ENCODE measurements at regions not wholly inside any gene's neighbourhood (a gene's known extent, or its start where the extent isn't known, plus 50 kb on each side); places are given as distances from the start of the nearest gene placed in this dataset.

DNA sequence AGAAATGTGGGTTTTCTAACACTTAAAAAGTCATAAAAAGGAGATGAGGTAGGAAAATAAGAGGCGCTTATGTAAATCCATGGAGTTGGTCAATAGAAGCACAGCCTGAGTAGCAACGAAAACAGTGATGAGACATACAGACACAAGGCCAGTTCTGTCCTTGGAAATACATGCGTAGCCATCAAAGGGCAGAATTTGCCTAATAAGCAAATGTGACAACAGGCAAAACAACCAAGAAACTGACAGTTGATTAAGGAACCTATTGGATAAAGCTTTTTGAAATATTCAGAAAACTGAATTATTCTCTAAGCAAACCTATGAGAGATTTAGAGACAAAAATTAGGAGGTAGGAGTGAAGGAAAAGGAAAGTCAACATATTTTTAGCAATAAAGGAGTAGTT is 586.3 kb downstream of the PLCL1 start:
- TF ChIP-seq, protein P1, sequence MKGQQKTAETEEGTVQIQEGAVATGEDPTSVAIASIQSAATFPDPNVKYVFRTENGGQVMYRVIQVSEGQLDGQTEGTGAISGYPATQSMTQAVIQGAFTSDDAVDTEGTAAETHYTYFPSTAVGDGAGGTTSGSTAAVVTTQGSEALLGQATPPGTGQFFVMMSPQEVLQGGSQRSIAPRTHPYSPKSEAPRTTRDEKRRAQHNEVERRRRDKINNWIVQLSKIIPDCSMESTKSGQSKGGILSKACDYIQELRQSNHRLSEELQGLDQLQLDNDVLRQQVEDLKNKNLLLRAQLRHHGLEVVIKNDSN (IDR thresholded peaks at IDR 0.05) = no peak
- TF ChIP-seq EP300 (IDR thresholded peaks at IDR 0.05; ENCODE audit: borderline replicate concordance) (no peak), RAD21 (IDR thresholded peaks at IDR 0.05; ENCODE audit: low read depth) (no peak), TAF1 (IDR thresholded peaks at IDR 0.05; ENCODE audit: low read depth) (no peak), TEAD4 (IDR thresholded peaks at IDR 0.05) (no peak), REST (IDR thresholded peaks at IDR 0.05; ENCODE audit: low read depth) (no peak), EGR1 (IDR thresholded peaks at IDR 0.05) (no peak), CREB1 (IDR thresholded peaks at IDR 0.05; ENCODE audit: low read depth) (no peak), ZBTB7A (IDR thresholded peaks at IDR 0.05; ENCODE audit: low read depth) (no peak), NFIC (IDR thresholded peaks at IDR 0.05) (no peak), YY1 (IDR thresholded peaks at IDR 0.05; ENCODE audit: low read depth) (no peak), TCF12 (IDR thresholded peaks at IDR 0.05; ENCODE audit: low read depth) (no peak), CEBPB (IDR thresholded peaks at IDR 0.05) (no peak)
- TF ChIP-seq, protein P2, sequence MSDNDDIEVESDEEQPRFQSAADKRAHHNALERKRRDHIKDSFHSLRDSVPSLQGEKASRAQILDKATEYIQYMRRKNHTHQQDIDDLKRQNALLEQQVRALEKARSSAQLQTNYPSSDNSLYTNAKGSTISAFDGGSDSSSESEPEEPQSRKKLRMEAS (IDR thresholded peaks at IDR 0.05) = no peak

GRCh38 chr2:198387677-198388076 is 583.3 kb downstream of the PLCL1 start:
- TF ChIP-seq RAD21 (IDR thresholded peaks at IDR 0.05; ENCODE audit: low read depth) = no peak
- no peak for TF ChIP-seq EGR1 (IDR thresholded peaks at IDR 0.05)
- TF ChIP-seq REST (IDR thresholded peaks at IDR 0.05; ENCODE audit: low read depth) = no peak
- TF ChIP-seq FOXM1 (IDR thresholded peaks at IDR 0.05; ENCODE audit: borderline replicate concordance, low read depth) = no peak
- no peak for TF ChIP-seq CEBPB (IDR thresholded peaks at IDR 0.05)
- no peak for TF ChIP-seq EP300 (IDR thresholded peaks at IDR 0.05; ENCODE audit: borderline replicate concordance)
- TF ChIP-seq, protein P2 (IDR thresholded peaks at IDR 0.05) = no peak
- TF ChIP-seq, protein P1 (IDR thresholded peaks at IDR 0.05) = no peak
- no peak for TF ChIP-seq YY1 (IDR thresholded peaks at IDR 0.05; ENCODE audit: low read depth)
- no peak for TF ChIP-seq TCF12 (IDR thresholded peaks at IDR 0.05; ENCODE audit: low read depth)
- TF ChIP-seq ZBTB7A (IDR thresholded peaks at IDR 0.05; ENCODE audit: low read depth) = no peak
- no peak for TF ChIP-seq TAF1 (IDR thresholded peaks at IDR 0.05; ENCODE audit: low read depth)

- TF ChIP-seq, protein P1 (IDR thresholded peaks at IDR 0.05) = no peak
- TF ChIP-seq CEBPB (IDR thresholded peaks at IDR 0.05) (no peak), RAD21 (IDR thresholded peaks at IDR 0.05; ENCODE audit: low read depth) (no peak), NFIC (IDR thresholded peaks at IDR 0.05) (no peak), EP300 (IDR thresholded peaks at IDR 0.05; ENCODE audit: borderline replicate concordance) (no peak), EGR1 (IDR thresholded peaks at IDR 0.05) (no peak)
- TF ChIP-seq, protein P2 (IDR thresholded peaks at IDR 0.05) = no peak
Observed at GRCh38 chr2:198385856-198386255, 581.5 kb downstream of the PLCL1 start.

DNA sequence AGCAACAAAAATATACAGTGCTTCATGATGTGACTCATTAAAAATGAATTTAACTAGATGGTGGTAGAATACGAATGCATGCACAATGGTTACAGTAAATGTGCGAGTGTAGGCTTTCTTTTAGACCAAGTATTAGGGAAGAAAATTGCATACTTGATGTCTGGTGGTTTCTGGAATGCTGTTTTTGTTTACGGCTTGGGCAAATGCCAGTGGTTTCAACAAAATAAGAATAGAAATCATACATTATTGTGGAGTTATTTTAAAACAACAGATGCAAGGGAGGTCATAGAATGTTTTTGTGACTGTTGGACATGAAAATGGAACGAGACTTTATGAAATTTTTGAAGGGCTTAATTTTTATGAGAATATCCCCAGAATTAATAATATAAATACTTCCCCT is 580.9 kb downstream of the PLCL1 start:
- TF ChIP-seq NFIC (IDR thresholded peaks at IDR 0.05) = no peak
- TF ChIP-seq, protein P2 (IDR thresholded peaks at IDR 0.05) = no peak
- TF ChIP-seq TAF1 (IDR thresholded peaks at IDR 0.05; ENCODE audit: low read depth) = no peak
- TF ChIP-seq EGR1 (IDR thresholded peaks at IDR 0.05) = no peak

DNA sequence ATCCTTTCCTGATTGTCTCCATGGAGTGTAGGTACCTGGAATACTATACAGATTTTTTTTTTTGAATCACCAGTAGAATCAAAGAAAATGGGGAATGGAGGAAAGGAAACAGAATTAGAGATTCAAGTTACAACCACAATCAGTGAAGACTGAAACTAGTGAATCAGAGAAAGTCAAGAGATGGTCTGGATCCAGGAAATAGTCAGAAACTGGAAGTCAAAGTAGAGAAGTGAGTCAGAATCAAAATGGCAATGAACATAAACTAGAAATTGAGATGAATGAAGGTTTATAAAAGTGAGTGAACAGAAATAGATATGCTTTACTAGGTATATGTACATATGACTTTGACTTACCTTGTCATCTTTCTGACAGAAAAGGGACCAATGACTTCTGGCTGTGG is 579.0 kb downstream of the PLCL1 start:
- TF ChIP-seq EP300 (IDR thresholded peaks at IDR 0.05; ENCODE audit: borderline replicate concordance) (no peak), ZBTB7A (IDR thresholded peaks at IDR 0.05; ENCODE audit: low read depth) (no peak), CEBPB (IDR thresholded peaks at IDR 0.05) (no peak), NFIC (IDR thresholded peaks at IDR 0.05) (no peak), TEAD4 (IDR thresholded peaks at IDR 0.05) (no peak), RAD21 (IDR thresholded peaks at IDR 0.05; ENCODE audit: low read depth) (no peak), TCF12 (IDR thresholded peaks at IDR 0.05; ENCODE audit: low read depth) (no peak), EGR1 (IDR thresholded peaks at IDR 0.05) (no peak), CREB1 (IDR thresholded peaks at IDR 0.05; ENCODE audit: low read depth) (no peak), YY1 (IDR thresholded peaks at IDR 0.05; ENCODE audit: low read depth) (no peak)
- TF ChIP-seq, protein P1 (IDR thresholded peaks at IDR 0.05) = no peak
- TF ChIP-seq, protein P2 (IDR thresholded peaks at IDR 0.05) = no peak

Measured in Ishikawa (cell line).